ENCODE measurements at regions not wholly inside any gene's neighbourhood (a gene's known extent, or its start where the extent isn't known, plus 50 kb on each side); places are given as distances from the start of the nearest gene placed in this dataset.
"Not testable (repeated sequence)": the region's sequence is repeated elsewhere in the genome, so short reads cannot be mapped to it uniquely, and the experiment has no call there.

DNA sequence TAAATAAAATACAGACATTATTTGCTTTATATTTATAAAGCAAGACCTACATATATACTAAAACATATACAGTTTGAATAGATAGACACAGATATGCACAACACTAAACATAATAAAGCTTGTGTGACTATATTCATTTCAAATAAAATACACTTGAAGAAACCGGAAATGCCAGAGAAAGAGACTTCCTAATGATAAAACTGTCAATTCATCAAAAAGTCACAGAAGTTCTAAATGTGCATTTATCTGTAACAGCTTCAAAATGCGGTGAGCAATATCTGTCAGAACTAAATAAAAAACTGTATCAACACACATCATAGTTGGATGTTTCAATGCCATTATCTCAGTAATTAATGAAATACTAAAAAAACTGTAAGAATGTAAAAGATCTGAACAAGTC, 60.6 kb upstream of the CTSV start:
- not testable (repeated sequence) for H3K4me2 ChIP-seq (ENCODE audit: low read length); H4K20me1 ChIP-seq (ENCODE audit: control insufficient read depth, insufficient read depth, low read depth, low read length); H3K9me3 ChIP-seq (ENCODE audit: control insufficient read depth, insufficient read depth, low read length); H3K9me2 ChIP-seq (replicated peaks; ENCODE audit: control insufficient read depth, low read length); H3K27ac ChIP-seq (ENCODE audit: low read depth, low read length); H3F3A ChIP-seq (ENCODE audit: control insufficient read depth, insufficient read depth); H3K36me3 ChIP-seq (ENCODE audit: control insufficient read depth, low read length); H3K4me1 ChIP-seq (ENCODE audit: control insufficient read depth, low read length); H3K79me2 ChIP-seq (ENCODE audit: control insufficient read depth, low read length); H3K27me3 ChIP-seq (ENCODE audit: control insufficient read depth, low read length); H3K4me3 ChIP-seq (ENCODE audit: low read length)

- Histone ChIP-seq H3K79me2 (ENCODE audit: control insufficient read depth, low read length) (no peaks in the 10 kb centered on the region), H3K27me3 (ENCODE audit: control insufficient read depth, low read length) (peaks cover 5% of the 10 kb centered on the region; the same call in 1 of the 2 replicates), H4K20me1 (ENCODE audit: control insufficient read depth, insufficient read depth, low read depth, low read length) (no peaks in the 10 kb centered on the region), H3K4me2 (ENCODE audit: low read length) (no peak overlapping the region), H3K36me3 (ENCODE audit: control insufficient read depth, low read length) (no peaks in the 10 kb centered on the region), H3K9me3 (ENCODE audit: control insufficient read depth, insufficient read depth, low read length) (no peaks in the 10 kb centered on the region), H3K9me2 (replicated peaks; ENCODE audit: control insufficient read depth, low read length) (no peaks in the 10 kb centered on the region), H3K27ac (ENCODE audit: low read depth, low read length) (no peak overlapping the region), H3F3A (ENCODE audit: control insufficient read depth, insufficient read depth) (no peaks in the 10 kb centered on the region), H3K4me3 (ENCODE audit: low read length) (no peak overlapping the region), H3K4me1 (ENCODE audit: control insufficient read depth, low read length) (no peaks in the 10 kb centered on the region)
- TF ChIP-seq, protein P1, sequence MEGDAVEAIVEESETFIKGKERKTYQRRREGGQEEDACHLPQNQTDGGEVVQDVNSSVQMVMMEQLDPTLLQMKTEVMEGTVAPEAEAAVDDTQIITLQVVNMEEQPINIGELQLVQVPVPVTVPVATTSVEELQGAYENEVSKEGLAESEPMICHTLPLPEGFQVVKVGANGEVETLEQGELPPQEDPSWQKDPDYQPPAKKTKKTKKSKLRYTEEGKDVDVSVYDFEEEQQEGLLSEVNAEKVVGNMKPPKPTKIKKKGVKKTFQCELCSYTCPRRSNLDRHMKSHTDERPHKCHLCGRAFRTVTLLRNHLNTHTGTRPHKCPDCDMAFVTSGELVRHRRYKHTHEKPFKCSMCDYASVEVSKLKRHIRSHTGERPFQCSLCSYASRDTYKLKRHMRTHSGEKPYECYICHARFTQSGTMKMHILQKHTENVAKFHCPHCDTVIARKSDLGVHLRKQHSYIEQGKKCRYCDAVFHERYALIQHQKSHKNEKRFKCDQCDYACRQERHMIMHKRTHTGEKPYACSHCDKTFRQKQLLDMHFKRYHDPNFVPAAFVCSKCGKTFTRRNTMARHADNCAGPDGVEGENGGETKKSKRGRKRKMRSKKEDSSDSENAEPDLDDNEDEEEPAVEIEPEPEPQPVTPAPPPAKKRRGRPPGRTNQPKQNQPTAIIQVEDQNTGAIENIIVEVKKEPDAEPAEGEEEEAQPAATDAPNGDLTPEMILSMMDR (IDR thresholded peaks at IDR 0.05; ENCODE audit: low read depth, low read length, poor library complexity, severe bottlenecking) = no peak
- no peak for TF ChIP-seq EZH2phosphoT487 (IDR thresholded peaks at IDR 0.05; ENCODE audit: borderline replicate concordance, low read length)
Measured at GRCh38 chr9:97096793-97097192, 57.9 kb upstream of the CTSV start.

GRCh38 chr9:97089361-97089760, 50.4 kb upstream of the CTSV start:
- not testable (repeated sequence) for H3K27me3 ChIP-seq (ENCODE audit: control insufficient read depth, low read length); H3K9me3 ChIP-seq (ENCODE audit: control insufficient read depth, insufficient read depth, low read length); H3K27ac ChIP-seq (ENCODE audit: low read depth, low read length); H3K4me2 ChIP-seq (ENCODE audit: low read length); H3K79me2 ChIP-seq (ENCODE audit: control insufficient read depth, low read length); H3K9me2 ChIP-seq (replicated peaks; ENCODE audit: control insufficient read depth, low read length); H3K4me1 ChIP-seq (ENCODE audit: control insufficient read depth, low read length); H3K36me3 ChIP-seq (ENCODE audit: control insufficient read depth, low read length); H3K4me3 ChIP-seq (ENCODE audit: low read length); H3F3A ChIP-seq (ENCODE audit: control insufficient read depth, insufficient read depth); H4K20me1 ChIP-seq (ENCODE audit: control insufficient read depth, insufficient read depth, low read depth, low read length)

Data from DOHH2 (cell line).